GM18858 (cell line): ENCODE measurements at regions not wholly inside any gene's neighbourhood (a gene's known extent, or its start where the extent isn't known, plus 50 kb on each side); places are given as distances from the start of the nearest gene placed in this dataset.
"Not testable (repeated sequence)": the region's sequence is repeated elsewhere in the genome, so short reads cannot be mapped to it uniquely, and the experiment has no call there.

ENCODE experiments used
- ATAC-seq: cut with Tn5 transposase; IDR thresholded peaks from one replicate; pipeline ENCODE4 v1.9.1; 2021; ENCODE audit not compliant: unreplicated experiment

DNA sequence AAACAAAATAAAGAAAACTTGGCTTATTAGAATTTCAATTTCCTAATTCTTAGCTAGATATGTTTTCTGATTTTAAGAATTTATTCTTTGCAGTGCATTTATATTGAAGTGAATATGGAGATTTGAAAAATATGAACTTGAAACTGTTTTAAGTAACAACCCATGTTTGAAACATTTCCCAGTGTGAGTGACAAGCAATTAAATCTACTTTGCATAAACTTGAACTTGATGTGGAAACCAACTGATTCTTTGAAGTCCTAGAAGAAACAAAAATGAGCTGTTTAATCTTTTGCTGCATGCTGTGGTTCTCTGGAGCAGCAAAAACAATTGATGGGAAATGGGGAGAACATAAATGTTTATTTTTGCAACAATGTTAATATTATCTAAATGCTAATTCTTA, 430.2 kb downstream of the ARL4A start:
- no peak for ATAC-seq

DNA sequence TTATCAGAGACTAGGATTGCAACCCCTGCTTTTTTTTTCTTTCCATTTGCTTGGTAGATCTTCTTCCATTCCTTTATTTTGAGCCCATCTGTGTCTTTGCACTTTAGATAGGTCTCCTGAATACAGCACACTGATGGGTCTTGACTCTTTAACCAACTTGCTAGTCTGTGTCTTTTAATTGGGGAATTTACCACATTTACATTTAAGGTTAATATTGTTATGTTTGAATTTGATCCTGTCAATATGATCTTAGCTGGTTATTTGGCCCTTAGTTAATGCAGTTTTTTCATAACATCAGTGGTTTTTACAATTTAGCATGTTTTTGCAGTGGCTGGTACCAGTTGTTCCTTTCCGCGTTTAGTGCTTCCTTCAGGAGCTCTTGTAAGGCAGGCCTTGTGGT, 437.2 kb downstream of the ARL4A start:
- not testable (repeated sequence) for ATAC-seq

DNA sequence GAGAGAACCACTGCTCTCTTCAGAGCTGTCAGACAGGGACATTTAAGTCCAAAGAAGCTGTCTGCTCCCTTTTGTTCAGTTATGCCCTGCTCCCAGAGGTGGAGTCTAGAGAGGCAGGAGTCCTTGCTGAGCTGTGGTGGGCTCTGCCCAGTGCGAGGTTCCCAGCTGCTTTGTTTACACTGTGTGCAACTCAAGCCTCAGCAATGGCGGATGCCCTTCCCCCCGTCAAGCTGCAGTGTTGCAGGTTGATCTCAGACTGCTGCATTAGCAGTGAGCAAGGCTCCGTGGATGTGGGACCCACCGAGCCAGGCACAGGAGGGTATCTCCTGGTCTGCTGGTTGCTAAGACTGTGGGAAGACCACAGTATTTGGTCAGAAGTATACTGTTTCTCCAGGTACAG, 438.9 kb downstream of the ARL4A start:
- ATAC-seq, result no peak

DNA sequence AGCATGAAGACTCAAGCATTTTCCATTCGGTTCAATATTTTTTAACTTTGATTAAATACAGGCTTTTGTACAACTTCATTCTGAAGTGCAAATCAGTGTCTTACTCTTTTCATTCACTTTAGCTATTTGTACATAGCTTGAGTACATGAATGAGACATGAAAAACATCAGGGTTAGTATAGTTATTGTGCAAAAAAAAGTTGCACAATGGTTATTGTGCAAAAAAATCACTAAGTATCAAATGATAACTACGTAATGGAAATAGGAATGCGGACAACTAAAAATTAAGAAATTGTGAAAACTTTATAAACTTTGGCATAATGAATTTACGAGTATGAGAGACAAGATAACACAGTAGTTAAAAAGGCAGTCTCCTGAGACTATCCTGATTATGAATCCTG, 442.9 kb downstream of the ARL4A start:
- no peak for ATAC-seq

DNA sequence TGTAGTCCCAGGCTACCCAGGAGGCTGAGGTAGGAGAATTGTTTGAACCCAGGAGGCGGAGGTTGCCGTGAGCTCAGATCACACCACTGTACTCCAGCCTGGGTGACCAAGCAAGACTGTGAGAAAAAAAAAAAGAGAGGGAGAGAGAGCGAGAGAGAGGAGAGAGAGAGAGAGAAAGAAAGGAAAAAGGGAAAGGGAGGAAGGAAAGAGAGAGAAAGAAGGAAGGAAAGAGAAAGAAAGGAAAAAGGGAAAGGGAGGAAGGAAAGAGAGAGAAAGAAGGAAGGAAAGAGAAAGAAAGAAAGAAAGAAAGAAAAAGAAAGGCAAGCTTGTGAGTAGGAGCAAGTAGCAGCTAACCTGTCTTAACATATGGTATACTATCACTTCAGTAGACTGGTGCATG, 443.5 kb downstream of the ARL4A start:
- not testable (repeated sequence) for ATAC-seq

DNA sequence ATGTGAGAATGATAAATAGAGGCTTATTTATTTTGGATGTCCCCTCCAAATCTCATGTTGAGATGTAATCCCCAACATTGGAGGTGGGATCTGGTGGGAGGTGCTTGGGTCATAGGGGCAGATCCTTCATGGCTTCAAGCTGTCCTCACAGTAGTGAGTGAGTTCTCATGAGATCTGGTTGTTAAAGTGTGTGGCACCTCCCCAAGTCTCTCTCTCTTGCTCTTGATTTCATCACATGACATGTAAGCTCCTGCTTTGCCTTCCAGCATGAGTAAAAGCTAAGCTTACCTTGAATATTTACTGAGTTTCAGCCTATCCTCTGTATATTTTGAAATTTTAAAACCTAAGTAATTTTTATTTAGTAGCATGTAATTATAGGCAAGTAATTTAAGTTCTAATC, 444.9 kb downstream of the ARL4A start:
- no peak for ATAC-seq

DNA sequence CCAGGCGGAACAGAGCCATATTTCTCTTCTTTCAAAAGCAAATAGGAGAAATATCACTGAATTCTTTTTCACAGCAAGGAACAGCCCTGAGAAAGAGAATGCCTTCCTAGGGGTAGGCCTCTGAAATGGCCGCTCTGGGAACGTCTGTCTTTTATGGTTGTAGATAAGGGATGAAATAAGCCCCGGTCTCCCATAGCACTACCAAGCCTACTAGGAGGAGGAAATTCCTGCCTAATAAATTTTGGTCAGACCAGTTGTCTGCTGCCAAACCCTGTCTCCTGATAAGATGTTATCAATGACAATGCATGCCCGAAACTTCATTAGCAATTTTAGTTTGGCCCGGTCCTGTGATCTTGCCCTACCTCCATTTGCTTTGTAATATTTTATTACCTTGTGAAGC, 448.9 kb downstream of the ARL4A start:
- not testable (repeated sequence) for ATAC-seq

DNA sequence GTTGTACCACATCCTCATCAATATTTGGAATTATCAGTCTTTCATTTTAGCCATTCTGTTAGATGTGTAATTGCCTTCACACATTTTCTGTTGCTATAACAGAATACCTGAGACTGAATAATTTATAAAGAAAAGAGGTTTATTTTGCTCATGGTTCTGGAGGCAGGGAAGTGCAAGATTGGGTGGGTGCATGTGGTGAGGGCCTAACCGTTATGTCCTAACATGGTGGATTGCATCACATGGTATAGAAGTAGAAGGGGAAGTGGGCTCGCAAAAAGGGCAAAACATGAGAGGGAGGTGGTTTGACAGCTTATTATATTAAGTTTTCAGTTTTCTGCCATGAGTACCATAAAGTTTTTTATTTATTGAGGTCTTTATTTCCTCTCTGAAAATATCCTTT, 452.0 kb downstream of the ARL4A start:
- ATAC-seq, result no peak

DNA sequence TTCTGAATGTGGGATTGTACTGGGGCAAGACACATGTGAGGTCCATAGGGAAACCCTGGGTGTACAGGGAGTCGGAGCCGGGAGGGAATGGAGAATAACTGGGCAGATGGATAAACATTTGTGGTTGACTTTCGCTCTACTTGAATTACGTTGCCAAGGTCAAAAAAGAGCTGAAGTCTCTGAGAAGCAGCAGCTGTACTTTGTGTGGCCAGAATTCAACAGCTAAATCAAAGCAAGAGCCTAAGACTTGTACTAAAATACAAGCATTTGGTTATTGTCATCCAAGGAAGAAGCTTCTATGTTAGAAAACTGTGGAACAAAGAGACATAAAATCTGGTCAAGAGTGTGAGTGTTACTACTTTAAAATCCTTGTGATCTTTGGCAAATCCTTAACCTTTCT, 457.2 kb downstream of the ARL4A start:
- no peak for ATAC-seq

DNA sequence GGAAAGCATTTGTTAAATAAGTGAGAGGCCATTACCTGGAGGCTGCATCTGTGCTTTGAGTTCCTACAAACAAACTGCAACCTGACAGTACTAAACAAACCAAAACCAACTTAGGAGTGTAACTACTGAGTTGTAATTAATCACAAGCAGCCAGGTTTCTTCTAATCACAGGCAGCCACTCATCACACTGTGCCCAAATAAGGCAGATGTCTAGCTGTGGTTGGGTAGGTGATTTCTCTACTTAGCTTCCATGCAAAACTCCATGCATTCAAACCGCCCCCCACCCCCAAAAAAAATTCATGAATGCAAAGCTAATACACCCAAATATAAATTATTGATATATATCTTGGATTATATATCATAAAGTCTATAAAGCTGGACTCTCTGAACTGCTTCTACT, 461.1 kb downstream of the ARL4A start:
- ATAC-seq, result no peak

DNA sequence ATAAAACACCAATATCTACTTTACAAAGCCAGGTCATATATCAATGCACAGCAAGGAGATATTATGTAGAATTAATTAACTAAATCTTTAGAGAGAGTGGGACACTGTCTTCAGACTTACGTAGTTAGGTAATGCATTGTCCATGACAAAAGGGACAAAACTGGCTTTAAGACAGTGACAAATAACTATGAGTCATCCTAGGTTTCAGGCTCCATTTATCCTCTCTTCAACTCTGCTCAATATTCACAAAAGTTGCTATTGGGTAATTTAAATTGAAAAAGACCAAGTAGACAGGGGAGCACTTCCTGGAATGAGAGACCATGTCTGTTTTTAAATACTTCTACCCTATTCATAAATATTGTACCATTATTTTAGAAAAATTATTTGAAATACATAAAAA, 464.5 kb downstream of the ARL4A start:
- no peak for ATAC-seq

DNA sequence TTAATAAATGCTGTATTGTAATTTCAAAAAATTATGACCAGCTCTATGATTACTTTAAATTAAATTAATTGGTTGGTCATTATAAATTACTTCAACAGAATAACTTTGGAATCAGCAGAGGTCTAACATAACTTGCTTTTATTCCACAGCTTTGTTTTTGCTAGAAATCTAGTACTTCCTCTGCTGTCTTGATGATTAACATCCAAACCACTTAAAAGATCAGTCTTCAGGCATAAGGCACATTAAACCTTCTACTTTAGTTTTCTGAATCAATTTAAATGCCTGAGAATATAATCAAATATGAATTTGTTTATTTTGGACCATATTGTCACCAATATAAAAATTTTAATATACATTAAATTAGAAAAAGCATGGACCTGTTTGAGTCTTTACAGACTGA, 465.3 kb downstream of the ARL4A start:
- no peak for ATAC-seq

DNA sequence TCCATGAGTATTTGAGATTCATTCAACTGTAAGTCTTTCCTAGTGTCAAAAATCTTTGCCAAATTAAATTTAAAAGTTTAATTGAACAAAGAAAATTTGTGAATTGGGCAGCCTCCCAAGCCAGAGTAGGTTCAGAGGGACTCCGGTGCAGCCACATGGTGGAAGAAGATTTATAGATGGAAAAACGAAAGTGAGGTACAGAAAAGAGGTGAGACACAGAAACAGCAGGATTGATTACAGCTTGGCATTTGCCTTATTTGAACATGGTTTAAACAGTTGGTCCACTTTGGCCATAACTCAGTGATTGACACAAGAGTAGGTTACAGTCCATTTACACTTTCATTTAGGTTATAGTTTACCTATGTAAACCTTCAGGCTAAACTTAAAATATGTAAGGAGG, 465.8 kb downstream of the ARL4A start:
- no peak for ATAC-seq

DNA sequence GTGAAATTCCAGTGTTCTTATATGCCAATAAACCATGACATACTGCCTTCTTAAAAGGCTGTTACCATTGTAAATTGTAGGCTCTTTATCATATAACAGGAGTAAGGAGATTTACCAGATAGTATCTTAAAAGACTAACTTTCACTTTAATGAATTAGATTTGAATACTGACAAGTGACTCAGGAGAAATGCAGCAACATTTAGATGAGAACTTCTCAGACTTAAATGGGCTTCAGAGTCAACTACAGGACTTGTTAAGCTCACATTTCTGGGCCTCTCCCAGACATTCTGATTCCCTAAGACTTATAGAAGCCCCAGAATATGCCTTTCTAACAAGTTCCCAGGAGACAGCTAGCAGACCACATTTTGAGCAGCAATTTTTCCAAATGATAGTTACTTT, 466.3 kb downstream of the ARL4A start:
- no peak for ATAC-seq

DNA sequence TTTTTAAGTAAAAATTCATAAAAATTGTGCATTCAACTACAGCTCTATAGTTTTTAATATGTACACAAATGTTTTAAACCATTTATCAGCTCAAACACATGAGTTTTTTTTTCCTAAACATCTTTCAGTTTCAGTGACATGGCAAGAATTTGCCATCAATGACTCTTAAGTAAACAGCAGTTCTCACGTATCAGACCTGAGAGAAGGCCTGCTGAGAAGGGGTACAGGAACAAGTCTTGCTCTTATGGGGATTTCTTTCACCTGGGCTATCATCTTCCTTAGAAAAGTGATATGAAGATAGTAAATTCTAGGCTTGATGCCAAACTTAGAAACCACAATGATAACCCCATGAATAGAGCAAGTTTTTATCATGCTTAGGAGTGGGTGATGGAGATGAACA, 467.8 kb downstream of the ARL4A start:
- no peak for ATAC-seq

DNA sequence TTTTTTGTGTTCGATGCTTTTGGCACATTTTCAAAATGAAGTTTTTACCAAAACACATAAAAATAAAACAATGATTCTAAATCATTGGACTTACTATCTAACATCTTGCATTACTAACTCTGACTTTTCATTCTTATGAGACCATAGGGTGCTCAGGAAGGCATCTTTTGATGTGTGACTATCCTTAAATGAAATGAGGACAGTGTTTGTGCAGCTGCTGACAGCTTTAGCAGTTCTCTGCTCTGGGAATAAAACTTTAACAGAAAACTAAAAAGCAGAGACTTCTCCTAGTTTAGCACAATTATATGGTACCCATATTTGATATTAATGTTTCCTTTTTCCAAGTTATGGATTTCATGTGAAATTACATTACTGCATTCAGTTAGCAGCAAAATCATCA, 471.6 kb downstream of the ARL4A start:
- no peak for ATAC-seq

DNA sequence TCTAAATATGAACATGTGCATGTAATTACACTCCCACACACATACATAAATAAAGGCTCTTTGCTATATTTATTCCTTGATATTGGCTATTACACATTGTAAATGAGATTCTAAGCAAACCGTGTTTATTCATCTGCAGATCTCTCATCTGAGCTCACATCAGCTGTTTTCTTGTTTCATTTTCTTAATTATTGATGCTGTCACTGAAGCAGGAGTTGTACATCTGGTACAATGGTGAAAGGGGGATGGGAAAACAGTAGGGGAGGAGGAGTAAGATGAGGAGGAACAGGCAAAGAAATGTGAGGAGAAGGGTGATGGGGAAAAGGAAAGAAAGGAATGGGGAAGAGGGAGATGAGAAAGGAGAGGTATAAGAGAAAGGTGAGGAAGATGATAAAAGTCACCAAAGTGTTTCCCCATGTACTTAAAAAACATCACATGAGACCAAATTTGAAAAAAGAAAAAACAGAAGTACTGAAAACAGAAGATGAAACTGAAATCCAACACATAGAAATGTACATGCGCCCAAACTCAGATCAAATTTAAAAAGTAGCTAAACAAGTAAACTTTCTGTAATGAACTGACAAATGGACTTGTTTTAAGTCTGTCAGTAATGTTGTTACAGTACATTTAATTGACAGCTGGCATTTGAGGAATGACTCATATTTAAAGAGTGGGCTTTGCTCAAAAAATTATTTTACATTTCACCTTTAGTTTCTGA, 472.2 kb downstream of the ARL4A start:
- no peak for ATAC-seq

DNA sequence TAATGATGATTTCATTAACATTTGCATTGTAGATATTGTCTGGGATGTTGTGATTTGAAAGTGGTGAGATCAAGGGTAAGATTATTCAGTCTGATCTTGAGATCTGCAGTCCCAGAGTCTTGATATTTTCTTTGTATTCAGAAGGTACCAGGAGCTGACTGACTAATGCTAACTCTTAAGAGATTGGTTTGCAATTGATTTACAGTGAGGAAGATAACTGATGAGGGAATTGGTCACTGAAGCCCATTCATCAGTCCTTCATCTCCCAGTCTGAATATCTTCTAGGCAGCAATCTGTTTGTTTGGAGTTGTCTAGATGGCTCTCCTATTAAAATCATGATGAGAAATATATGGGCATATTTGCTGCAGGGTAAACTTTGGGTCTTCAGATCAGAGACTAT, 473.7 kb downstream of the ARL4A start:
- no peak for ATAC-seq

DNA sequence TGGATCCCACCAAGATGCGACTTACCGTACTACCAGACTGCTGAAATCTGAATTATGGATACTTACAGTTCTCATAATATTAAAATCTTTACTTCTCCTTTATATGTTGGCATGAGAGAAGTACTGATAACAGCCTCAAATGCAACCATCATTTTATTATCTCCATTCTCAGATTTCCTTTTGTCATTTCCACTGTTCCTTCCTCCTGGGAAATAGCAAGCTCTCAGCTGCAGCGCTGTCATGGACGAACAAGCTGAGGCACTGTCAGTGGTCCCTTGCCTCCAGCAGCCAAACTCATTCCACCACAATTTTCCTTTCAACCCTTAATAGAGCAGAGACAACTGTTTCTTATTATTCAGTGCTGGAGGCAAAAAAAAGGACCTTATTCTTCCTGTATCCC, 478.4 kb downstream of the ARL4A start:
- no peak for ATAC-seq

DNA sequence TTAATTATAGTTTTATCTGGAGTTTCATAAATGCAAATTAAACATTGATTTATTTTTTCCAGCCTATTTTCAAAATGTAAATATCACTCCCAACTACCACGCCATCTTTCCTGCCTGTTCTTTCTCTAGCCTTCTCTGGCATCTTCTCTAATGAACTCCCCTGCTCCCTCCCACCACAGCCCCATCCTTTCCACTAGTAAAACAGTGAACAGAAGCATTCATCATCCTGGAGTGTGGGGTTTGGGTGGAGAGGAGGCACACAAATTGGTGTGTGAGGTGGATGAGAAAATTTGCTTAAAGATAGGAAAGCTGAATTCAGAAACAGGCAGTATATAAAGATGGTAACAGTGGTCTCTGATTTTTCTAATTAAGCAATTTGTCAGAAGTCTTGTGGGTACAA, 479.4 kb downstream of the ARL4A start:
- no peak for ATAC-seq

DNA sequence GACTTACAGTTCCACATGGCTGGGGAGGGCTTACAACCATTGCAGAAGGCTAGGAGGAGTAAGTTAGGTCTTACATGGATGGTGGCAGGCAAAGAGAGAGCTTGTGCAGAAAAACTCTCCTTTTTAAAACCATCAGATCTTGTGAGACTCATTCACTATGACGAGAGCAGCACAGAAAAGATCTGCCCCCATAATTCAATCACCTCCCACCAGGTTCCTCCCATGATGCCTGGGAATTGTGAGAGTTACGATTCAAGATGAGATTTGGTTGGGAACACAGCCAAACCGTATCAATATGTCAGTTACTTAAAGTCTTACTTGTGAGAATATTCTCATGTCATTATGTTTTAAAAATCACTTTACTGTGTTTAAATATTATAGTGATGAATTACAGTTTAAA, 481.9 kb downstream of the ARL4A start:
- no peak for ATAC-seq

DNA sequence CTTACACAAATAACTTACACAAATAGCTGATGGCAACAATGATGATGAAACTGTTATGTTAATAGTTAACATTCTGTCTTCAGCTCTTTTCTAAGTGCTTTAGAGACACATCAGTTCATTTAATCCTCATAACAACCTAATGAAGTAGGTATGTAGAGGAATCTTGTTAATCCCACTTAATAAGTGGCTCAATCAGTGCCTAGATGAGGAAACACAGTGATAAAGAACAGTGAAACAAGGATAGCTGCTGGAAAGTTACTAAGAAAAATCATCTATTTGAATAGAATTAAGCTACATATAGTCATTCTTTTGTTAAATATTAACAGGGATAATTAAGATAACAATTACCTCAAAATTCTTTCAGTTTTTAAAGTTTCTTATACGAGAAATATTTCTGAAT, 487.6 kb downstream of the ARL4A start:
- no peak for ATAC-seq

DNA sequence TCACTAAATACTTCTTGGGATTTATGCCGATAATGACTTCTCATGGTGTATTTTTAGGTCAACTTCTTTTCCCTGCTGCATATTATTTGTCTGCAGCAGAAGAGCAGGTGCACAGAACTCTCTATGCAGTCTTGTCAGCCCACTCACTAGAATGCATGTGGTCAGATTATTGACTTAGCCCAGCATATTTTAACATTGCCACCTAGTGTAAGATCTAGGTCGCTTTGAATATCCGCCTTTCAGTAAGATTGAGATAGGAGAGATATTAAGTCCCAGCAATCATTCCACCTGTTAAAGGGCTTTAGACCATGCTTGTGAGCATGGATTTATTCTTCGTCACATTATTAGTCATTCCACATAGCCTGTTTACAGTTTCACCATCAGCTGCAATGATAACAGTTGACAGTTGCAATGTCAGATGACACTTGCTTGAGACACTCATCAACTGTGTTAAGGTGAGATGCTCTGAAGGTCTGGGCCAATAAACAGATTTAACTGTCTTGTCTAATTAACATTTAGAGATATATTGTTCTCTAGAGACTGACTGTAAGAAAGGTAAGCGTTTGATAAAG, 491.7 kb downstream of the ARL4A start:
- no peak for ATAC-seq
